ENCODE measurements at regions not wholly inside any gene's neighbourhood (a gene's known extent, or its start where the extent isn't known, plus 50 kb on each side); places are given as distances from the start of the nearest gene placed in this dataset.

- no peaks in the 10 kb centered on the region for H3K27me3 ChIP-seq
- no peaks in the 10 kb centered on the region for H3K9me3 ChIP-seq
- H3K4me1 ChIP-seq = no peaks in the 10 kb centered on the region
- no peak for DNase-seq
- no peak for TF ChIP-seq CTCF (IDR thresholded peaks at IDR 0.05; ENCODE audit: low read depth, low read length)
- no peak overlapping the region for H3K4me3 ChIP-seq (ENCODE audit: low read depth, low read length)
- no peaks in the 10 kb centered on the region for H3K36me3 ChIP-seq
Observed at GRCh38 chr6:97915537-97915936, 632.5 kb upstream of the MMS22L start.

- Histone ChIP-seq H3K4me3 (ENCODE audit: low read depth, low read length) (no peak overlapping the region), H3K36me3 (no peaks in the 10 kb centered on the region), H3K27me3 (no peaks in the 10 kb centered on the region), H3K4me1 (no peaks in the 10 kb centered on the region), H3K9me3 (no peaks in the 10 kb centered on the region)
- no peak for TF ChIP-seq CTCF (IDR thresholded peaks at IDR 0.05; ENCODE audit: low read depth, low read length)
- no peak for DNase-seq
Observed at GRCh38 chr6:97917369-97917768, 634.4 kb upstream of the MMS22L start.

- no peak for TF ChIP-seq CTCF (IDR thresholded peaks at IDR 0.05; ENCODE audit: low read depth, low read length)
Observed at GRCh38 chr6:97919046-97919445, 636.0 kb upstream of the MMS22L start.

GRCh38 chr6:97919631-97920030, 636.6 kb upstream of the MMS22L start:
- TF ChIP-seq CTCF (IDR thresholded peaks at IDR 0.05; ENCODE audit: low read depth, low read length) = no peak

More at GRCh38 chr6:97919046-97919445, 636.0 kb upstream of the MMS22L start:
- H3K27me3 ChIP-seq = no peaks in the 10 kb centered on the region
- H3K4me1 ChIP-seq = no peaks in the 10 kb centered on the region
- H3K9me3 ChIP-seq = no peaks in the 10 kb centered on the region
- no peak overlapping the region for H3K4me3 ChIP-seq (ENCODE audit: low read depth, low read length)
- no peak for DNase-seq
- H3K36me3 ChIP-seq = no peaks in the 10 kb centered on the region

GRCh38 chr6:97923249-97923648, 640.2 kb upstream of the MMS22L start:
- TF ChIP-seq CTCF (IDR thresholded peaks at IDR 0.05; ENCODE audit: low read depth, low read length) = no peak
- H3K36me3 ChIP-seq = no peaks in the 10 kb centered on the region
- no peak for DNase-seq

More at GRCh38 chr6:97919631-97920030, 636.6 kb upstream of the MMS22L start:
- Histone ChIP-seq H3K9me3 (no peaks in the 10 kb centered on the region), H3K4me1 (no peaks in the 10 kb centered on the region), H3K4me3 (ENCODE audit: low read depth, low read length) (no peak overlapping the region), H3K27me3 (no peaks in the 10 kb centered on the region), H3K36me3 (no peaks in the 10 kb centered on the region)
- no peak for DNase-seq

GRCh38 chr6:97925504-97925903, 642.5 kb upstream of the MMS22L start:
- no peak for DNase-seq
- TF ChIP-seq CTCF (IDR thresholded peaks at IDR 0.05; ENCODE audit: low read depth, low read length) = 0 out of 2 replicates have a peak, but pooled peaks have one; percentile 15
- no peaks in the 10 kb centered on the region for H3K4me1 ChIP-seq
- H3K36me3 ChIP-seq = no peaks in the 10 kb centered on the region
- H3K27me3 ChIP-seq = no peaks in the 10 kb centered on the region
- no peaks in the 10 kb centered on the region for H3K9me3 ChIP-seq
- no peak overlapping the region for H3K4me3 ChIP-seq (ENCODE audit: low read depth, low read length)

More at GRCh38 chr6:97923249-97923648, 640.2 kb upstream of the MMS22L start:
- no peaks in the 10 kb centered on the region for H3K27me3 ChIP-seq
- no peaks in the 10 kb centered on the region for H3K9me3 ChIP-seq
- H3K4me3 ChIP-seq (ENCODE audit: low read depth, low read length) = no peak overlapping the region
- no peaks in the 10 kb centered on the region for H3K4me1 ChIP-seq
